WTC11 (cell line): ENCODE measurements at regions not wholly inside any gene's neighbourhood (a gene's known extent, or its start where the extent isn't known, plus 50 kb on each side); places are given as distances from the start of the nearest gene placed in this dataset.

Experiments used
- ATAC-seq: fragments of 200-7000 bp; cut with Tn5 transposase; 2 replicates; pipeline ENCODE4 v1.10.0; 2021; ENCODE audit warnings: mild to moderate bottlenecking, moderate library complexity
- CTCF ChIA-PET: fragments of 300-600 bp; sonication (Branson Sonifier 250); formaldehyde crosslinking; loops from one replicate; lab custom pipeline; 2021; ENCODE audit warnings: antibody characterized with exemption; lab: Charles Lee
- POLR2A ChIA-PET: fragments of 350-600 bp; sonication (Branson Sonifier 250); formaldehyde crosslinking; loops from one replicate; lab custom pipeline; 2021; ENCODE audit warnings: antibody characterized with exemption; lab: Charles Lee
- DNase-seq: peaks from one replicate; pipeline ENCODE4 v3.0.0; 2021; ENCODE audit warnings: low spot score
- H3K27ac Mint-ChIP-seq: 2 replicates; pipeline ENCODE4 v1.8.0; 2021; ENCODE audit warnings: mixed read lengths
- H3K27me3 Mint-ChIP-seq: 2 replicates; pipeline ENCODE4 v1.8.0; 2021; ENCODE audit warnings: low read depth, mild to moderate bottlenecking, moderate library complexity, mixed read lengths
- H3K36me3 Mint-ChIP-seq: 2 replicates; pipeline ENCODE4 v1.8.0; 2021; ENCODE audit warnings: mixed read lengths
- H3K4me1 Mint-ChIP-seq: 2 replicates; pipeline ENCODE4 v1.8.0; 2022; ENCODE audit warnings: mixed read lengths
- H3K4me3 Mint-ChIP-seq: 2 replicates; pipeline ENCODE4 v1.8.0; 2021; ENCODE audit warnings: mild to moderate bottlenecking, moderate library complexity, mixed read lengths
- H3K9me3 Mint-ChIP-seq: 2 replicates; pipeline ENCODE4 v1.8.0; 2021; ENCODE audit warnings: mixed read lengths
- AFF4 ChIP-seq: sonication (generic); formaldehyde crosslinking; IDR thresholded peaks from 2 replicates; pipeline ENCODE4 v1.8.1; 2023; ENCODE audit warnings: mild to moderate bottlenecking, missing genetic modification reagents, borderline replicate concordance
- ATF2 ChIP-seq: sonication (generic); formaldehyde crosslinking; IDR thresholded peaks from 2 replicates; pipeline ENCODE4 v1.8.1; 2022; ENCODE audit warnings: low read depth, missing genetic modification reagents, borderline replicate concordance
- ATF3 ChIP-seq: sonication (generic); formaldehyde crosslinking; conservative IDR thresholded peaks from 2 replicates; pipeline ENCODE4 v1.8.1; 2022; ENCODE audit warnings: mild to moderate bottlenecking, missing genetic modification reagents
- ATF6 ChIP-seq: sonication (generic); formaldehyde crosslinking; IDR thresholded peaks from 2 replicates; pipeline ENCODE4 v1.8.1; 2023; ENCODE audit warnings: mild to moderate bottlenecking, missing genetic modification reagents
- CDX4 ChIP-seq: fragments of 250-450 bp; sonication (Bioruptor Pico); IDR thresholded peaks from 2 replicates; pipeline ENCODE4 v1.9.0; 2021; ENCODE audit warnings: moderate library complexity, mild to moderate bottlenecking, inconsistent platforms, borderline replicate concordance
- E2F4 ChIP-seq: sonication (generic); formaldehyde crosslinking; IDR thresholded peaks from 2 replicates; pipeline ENCODE4 v1.8.1; 2022; ENCODE audit warnings: low read depth, mild to moderate bottlenecking, moderate library complexity, missing genetic modification reagents, borderline replicate concordance
- ELF4 ChIP-seq: sonication (generic); formaldehyde crosslinking; IDR thresholded peaks from 2 replicates; pipeline ENCODE4 v1.8.1; 2022; ENCODE audit warnings: low read depth, mild to moderate bottlenecking, moderate library complexity, missing genetic modification reagents
- ERG ChIP-seq: fragments of 250-450 bp; sonication (Bioruptor Pico); IDR thresholded peaks from 2 replicates; pipeline ENCODE4 v1.8.0; 2021; ENCODE audit warnings: mild to moderate bottlenecking
- FOXJ3 ChIP-seq: sonication (generic); formaldehyde crosslinking; IDR thresholded peaks from 2 replicates; pipeline ENCODE4 v1.9.0; 2021; ENCODE audit warnings: missing genetic modification reagents, mild to moderate bottlenecking, borderline replicate concordance
- FOXK1 ChIP-seq: sonication (generic); formaldehyde crosslinking; IDR thresholded peaks from 2 replicates; pipeline ENCODE4 v1.8.0; 2022; ENCODE audit warnings: mild to moderate bottlenecking, moderate library complexity, missing genetic modification reagents
- GTF2I ChIP-seq: fragments of 250-450 bp; sonication (Bioruptor Pico); conservative IDR thresholded peaks from 2 replicates; pipeline ENCODE4 v1.4.0; 2021; ENCODE audit warnings: mild to moderate bottlenecking
- JUN ChIP-seq: sonication (generic); formaldehyde crosslinking; IDR thresholded peaks from 2 replicates; pipeline ENCODE4 v1.8.0; 2023; ENCODE audit warnings: mild to moderate bottlenecking, missing genetic modification reagents
- KAT7 ChIP-seq: sonication (generic); formaldehyde crosslinking; IDR thresholded peaks from 2 replicates; pipeline ENCODE4 v1.8.1; 2023; ENCODE audit warnings: missing genetic modification reagents, mild to moderate bottlenecking, borderline replicate concordance
- NFYB ChIP-seq: sonication (generic); formaldehyde crosslinking; conservative IDR thresholded peaks from 2 replicates; pipeline ENCODE4 v1.8.0; 2022; ENCODE audit warnings: low read depth, missing genetic modification reagents
- SMAD4 ChIP-seq: sonication (generic); formaldehyde crosslinking; IDR thresholded peaks from 2 replicates; pipeline ENCODE4 v1.8.0; 2022; ENCODE audit warnings: mild to moderate bottlenecking, missing genetic modification reagents
- SOX15 ChIP-seq: fragments of 250-450 bp; sonication (Bioruptor Pico); IDR thresholded peaks from 2 replicates; pipeline ENCODE4 v1.9.0; 2021; ENCODE audit warnings: mild to moderate bottlenecking
- ZNF423 ChIP-seq: fragments of 250-450 bp; sonication (Bioruptor Pico); IDR thresholded peaks from 2 replicates; pipeline ENCODE4 v2.1.2; 2022; ENCODE audit warnings: mild to moderate bottlenecking, moderate library complexity
- ZSCAN18 ChIP-seq: fragments of 250-450 bp; sonication (Bioruptor Pico); IDR thresholded peaks from 2 replicates; pipeline ENCODE4 v2.1.2; 2022; ENCODE audit warnings: mild to moderate bottlenecking, moderate library complexity

GRCh38 chr7:109215341-109215740, 645.7 kb downstream of the DNAJB9 start:
- H3K27ac Mint-ChIP-seq = no peak overlapping the region
- CTCF ChIA-PET = no interaction called here
- H3K9me3 Mint-ChIP-seq = no peaks in the 10 kb centered on the region
- no peak for ATAC-seq
- H3K4me3 Mint-ChIP-seq = no peak overlapping the region
- H3K4me1 Mint-ChIP-seq = peaks cover 7% of the 10 kb centered on the region
- POLR2A ChIA-PET = no interaction called here
- no peaks in the 10 kb centered on the region for H3K36me3 Mint-ChIP-seq
- H3K27me3 Mint-ChIP-seq = no peaks in the 10 kb centered on the region
- TF ChIP-seq JUN (CRISPR knock-in tag) = no peak
- TF ChIP-seq ZSCAN18 (CRISPR knock-in tag) = no peak
- TF ChIP-seq GTF2I (CRISPR knock-in tag) = no peak
- no peak for TF ChIP-seq NFYB (CRISPR knock-in tag)
- TF ChIP-seq ELF4 (CRISPR knock-in tag) = no peak
- no peak for TF ChIP-seq ATF6 (CRISPR knock-in tag)
- no peak for TF ChIP-seq KAT7 (CRISPR knock-in tag)
- TF ChIP-seq ATF3 (CRISPR knock-in tag) = no peak
- no peak for TF ChIP-seq FOXJ3 (CRISPR knock-in tag)
- no peak for TF ChIP-seq ERG
- no peak for TF ChIP-seq ATF2 (CRISPR knock-in tag)
- no peak for TF ChIP-seq FOXK1 (CRISPR knock-in tag)
- no peak for TF ChIP-seq CDX4 (CRISPR knock-in tag)
- no peak for TF ChIP-seq E2F4 (CRISPR knock-in tag)
- no peak for TF ChIP-seq SMAD4
- no peak for TF ChIP-seq ZNF423 (CRISPR knock-in tag)
- no peak for TF ChIP-seq SOX15 (CRISPR knock-in tag)
- TF ChIP-seq AFF4 = no peak
- DNase-seq = no peak
